ENCODE measurements at regions not wholly inside any gene's neighbourhood (a gene's known extent, or its start where the extent isn't known, plus 50 kb on each side); places are given as distances from the start of the nearest gene placed in this dataset.

- TF ChIP-seq, protein P1, sequence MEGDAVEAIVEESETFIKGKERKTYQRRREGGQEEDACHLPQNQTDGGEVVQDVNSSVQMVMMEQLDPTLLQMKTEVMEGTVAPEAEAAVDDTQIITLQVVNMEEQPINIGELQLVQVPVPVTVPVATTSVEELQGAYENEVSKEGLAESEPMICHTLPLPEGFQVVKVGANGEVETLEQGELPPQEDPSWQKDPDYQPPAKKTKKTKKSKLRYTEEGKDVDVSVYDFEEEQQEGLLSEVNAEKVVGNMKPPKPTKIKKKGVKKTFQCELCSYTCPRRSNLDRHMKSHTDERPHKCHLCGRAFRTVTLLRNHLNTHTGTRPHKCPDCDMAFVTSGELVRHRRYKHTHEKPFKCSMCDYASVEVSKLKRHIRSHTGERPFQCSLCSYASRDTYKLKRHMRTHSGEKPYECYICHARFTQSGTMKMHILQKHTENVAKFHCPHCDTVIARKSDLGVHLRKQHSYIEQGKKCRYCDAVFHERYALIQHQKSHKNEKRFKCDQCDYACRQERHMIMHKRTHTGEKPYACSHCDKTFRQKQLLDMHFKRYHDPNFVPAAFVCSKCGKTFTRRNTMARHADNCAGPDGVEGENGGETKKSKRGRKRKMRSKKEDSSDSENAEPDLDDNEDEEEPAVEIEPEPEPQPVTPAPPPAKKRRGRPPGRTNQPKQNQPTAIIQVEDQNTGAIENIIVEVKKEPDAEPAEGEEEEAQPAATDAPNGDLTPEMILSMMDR (IDR thresholded peaks at IDR 0.05): no peak
- TF ChIP-seq POLR2AphosphoS5 (IDR thresholded peaks at IDR 0.05; ENCODE audit: low read depth, low read length) (no peak), SIN3A (IDR thresholded peaks at IDR 0.05; ENCODE audit: borderline replicate concordance, insufficient read depth, low read depth, low read length) (no peak), REST (IDR thresholded peaks at IDR 0.05; ENCODE audit: insufficient read depth in 1 of 2, low read depth in 2 of 2, low read length in 1 of 2) (no peak)
Observed at GRCh38 chr2:19473350-19473749, 114.9 kb upstream of the OSR1 start.
